Activated T-cell treated with anti-CD3 and anti-CD28 coated beads, Interleukin-2, amount 50 U/mL, for 4 hours (primary cell): ENCODE measurements at regions not wholly inside any gene's neighbourhood (a gene's known extent, or its start where the extent isn't known, plus 50 kb on each side); places are given as distances from the start of the nearest gene placed in this dataset.

Experiments
- ATAC-seq, 2 donors: fragments of 200-7000 bp; cut with Tn5 transposase; one replicate each; pipeline ENCODE4 v1.10.0; 2021
- DNase-seq: peaks from one replicate; pipeline ENCODE4 v3.0.0-alpha.2; 2020
- H3K27me3 Mint-ChIP-seq: one replicate; pipeline ENCODE4 v1.8.0; 2021; ENCODE audit warnings: low read depth, mixed read lengths
- H3K36me3 Mint-ChIP-seq: one replicate; pipeline ENCODE4 v1.8.0; 2022; ENCODE audit warnings: mixed read lengths; ENCODE audit not compliant: insufficient read depth
- H3K4me1 Mint-ChIP-seq: one replicate; pipeline ENCODE4 v1.8.0; 2021; ENCODE audit warnings: low read depth, mixed read lengths
- H3K4me3 Mint-ChIP-seq: one replicate; pipeline ENCODE4 v1.8.0; 2021; ENCODE audit warnings: mild to moderate bottlenecking, moderate library complexity, mixed read lengths
- H3K9me3 Mint-ChIP-seq: one replicate; pipeline ENCODE4 v1.8.0; 2021; ENCODE audit warnings: mixed read lengths

- Mint-ChIP-seq H3K27me3 (no peaks in the 10 kb centered on the region), H3K4me3 (no peak overlapping the region), H3K36me3 (no peaks in the 10 kb centered on the region), H3K9me3 (no peaks in the 10 kb centered on the region), H3K4me1 (no peaks in the 10 kb centered on the region)
- ATAC-seq (no peak), DNase-seq (no peak)
Observed at GRCh38 chr21:28269173-28269572, 723.5 kb downstream of the LTN1 start.

GRCh38 chr21:28268685-28269084 is 724.0 kb downstream of the LTN1 start:
- Mint-ChIP-seq H3K4me3 (no peak overlapping the region), H3K9me3 (no peaks in the 10 kb centered on the region), H3K36me3 (no peaks in the 10 kb centered on the region), H3K27me3 (no peaks in the 10 kb centered on the region), H3K4me1 (no peaks in the 10 kb centered on the region)
- ATAC-seq (no peak), DNase-seq (no peak)

GRCh38 chr21:28267449-28267848 is 725.2 kb downstream of the LTN1 start:
- H3K9me3 Mint-ChIP-seq, result no peaks in the 10 kb centered on the region

GRCh38 chr21:28266061-28266460 is 726.6 kb downstream of the LTN1 start:
- Mint-ChIP-seq H3K27me3 (no peaks in the 10 kb centered on the region), H3K4me3 (no peak overlapping the region), H3K9me3 (no peaks in the 10 kb centered on the region), H3K36me3 (no peaks in the 10 kb centered on the region), H3K4me1 (no peaks in the 10 kb centered on the region)
- no peak for ATAC-seq
- DNase-seq, result no peak

More at GRCh38 chr21:28267449-28267848, 725.2 kb downstream of the LTN1 start:
- DNase-seq, result no peak
- no peaks in the 10 kb centered on the region for H3K27me3 Mint-ChIP-seq
- H3K4me1 Mint-ChIP-seq, result no peaks in the 10 kb centered on the region
- no peaks in the 10 kb centered on the region for H3K36me3 Mint-ChIP-seq
- no peak for ATAC-seq
- no peak overlapping the region for H3K4me3 Mint-ChIP-seq

- no peak for DNase-seq
- no peaks in the 10 kb centered on the region for H3K36me3 Mint-ChIP-seq
- no peaks in the 10 kb centered on the region for H3K4me1 Mint-ChIP-seq
- H3K9me3 Mint-ChIP-seq, result no peaks in the 10 kb centered on the region
- H3K4me3 Mint-ChIP-seq, result no peak overlapping the region
- ATAC-seq, result no peak
- H3K27me3 Mint-ChIP-seq, result no peaks in the 10 kb centered on the region
Observed at GRCh38 chr21:28263974-28264373, 728.7 kb downstream of the LTN1 start.

- no peak overlapping the region for H3K4me3 Mint-ChIP-seq
- no peaks in the 10 kb centered on the region for H3K36me3 Mint-ChIP-seq
- no peaks in the 10 kb centered on the region for H3K9me3 Mint-ChIP-seq
- H3K4me1 Mint-ChIP-seq, result no peaks in the 10 kb centered on the region
- no peaks in the 10 kb centered on the region for H3K27me3 Mint-ChIP-seq
- DNase-seq, result no peak
- ATAC-seq, result no peak
Observed at GRCh38 chr21:28261298-28261697, 731.4 kb downstream of the LTN1 start.

GRCh38 chr21:28257276-28257675 is 735.4 kb downstream of the LTN1 start:
- no peaks in the 10 kb centered on the region for H3K27me3 Mint-ChIP-seq
- no peak for ATAC-seq
- DNase-seq, result no peak
- H3K36me3 Mint-ChIP-seq, result no peaks in the 10 kb centered on the region
- H3K4me3 Mint-ChIP-seq, result no peak overlapping the region
- no peaks in the 10 kb centered on the region for H3K9me3 Mint-ChIP-seq
- H3K4me1 Mint-ChIP-seq, result no peaks in the 10 kb centered on the region

- no peaks in the 10 kb centered on the region for H3K27me3 Mint-ChIP-seq
- H3K4me1 Mint-ChIP-seq, result no peaks in the 10 kb centered on the region
- DNase-seq, result no peak
- no peaks in the 10 kb centered on the region for H3K36me3 Mint-ChIP-seq
- ATAC-seq, result no peak
- H3K4me3 Mint-ChIP-seq, result no peak overlapping the region
- no peaks in the 10 kb centered on the region for H3K9me3 Mint-ChIP-seq
Observed at GRCh38 chr21:28256837-28257236, 735.8 kb downstream of the LTN1 start.

GRCh38 chr21:28256420-28256831 is 736.3 kb downstream of the LTN1 start:
- no peak for ATAC-seq
- H3K27me3 Mint-ChIP-seq, result no peaks in the 10 kb centered on the region
- no peak for DNase-seq
- no peak overlapping the region for H3K4me3 Mint-ChIP-seq
- no peaks in the 10 kb centered on the region for H3K4me1 Mint-ChIP-seq
- H3K9me3 Mint-ChIP-seq, result no peaks in the 10 kb centered on the region
- no peaks in the 10 kb centered on the region for H3K36me3 Mint-ChIP-seq

- no peak for DNase-seq
- no peaks in the 10 kb centered on the region for H3K27me3 Mint-ChIP-seq
- ATAC-seq, result no peak
- no peaks in the 10 kb centered on the region for H3K36me3 Mint-ChIP-seq
- H3K4me3 Mint-ChIP-seq, result no peak overlapping the region
- no peaks in the 10 kb centered on the region for H3K4me1 Mint-ChIP-seq
- no peaks in the 10 kb centered on the region for H3K9me3 Mint-ChIP-seq
Observed at GRCh38 chr21:28253961-28254360, 738.7 kb downstream of the LTN1 start.

GRCh38 chr21:28253338-28253737 is 739.3 kb downstream of the LTN1 start:
- Mint-ChIP-seq H3K4me3 (no peak overlapping the region), H3K27me3 (no peaks in the 10 kb centered on the region), H3K4me1 (no peaks in the 10 kb centered on the region), H3K9me3 (no peaks in the 10 kb centered on the region), H3K36me3 (no peaks in the 10 kb centered on the region)
- ATAC-seq (no peak), DNase-seq (no peak)

GRCh38 chr21:28252928-28253327 is 739.7 kb downstream of the LTN1 start:
- DNase-seq, result no peak
- Mint-ChIP-seq H3K36me3 (no peaks in the 10 kb centered on the region), H3K9me3 (no peaks in the 10 kb centered on the region)

GRCh38 chr21:28250946-28251345 is 741.7 kb downstream of the LTN1 start:
- DNase-seq (no peak), ATAC-seq (no peak)
- H3K4me3 Mint-ChIP-seq, result no peak overlapping the region
- no peaks in the 10 kb centered on the region for H3K9me3 Mint-ChIP-seq
- H3K27me3 Mint-ChIP-seq, result no peaks in the 10 kb centered on the region
- H3K4me1 Mint-ChIP-seq, result no peaks in the 10 kb centered on the region
- no peaks in the 10 kb centered on the region for H3K36me3 Mint-ChIP-seq

More at GRCh38 chr21:28252928-28253327, 739.7 kb downstream of the LTN1 start:
- no peaks in the 10 kb centered on the region for H3K4me1 Mint-ChIP-seq
- no peaks in the 10 kb centered on the region for H3K27me3 Mint-ChIP-seq
- no peak for ATAC-seq
- H3K4me3 Mint-ChIP-seq, result no peak overlapping the region

- Mint-ChIP-seq H3K9me3 (no peaks in the 10 kb centered on the region), H3K4me3 (no peak overlapping the region), H3K4me1 (no peaks in the 10 kb centered on the region), H3K36me3 (no peaks in the 10 kb centered on the region), H3K27me3 (no peaks in the 10 kb centered on the region)
- ATAC-seq (no peak), DNase-seq (no peak)
Observed at GRCh38 chr21:28247454-28248020, 745.1 kb downstream of the LTN1 start.

GRCh38 chr21:28240586-28240985 is 752.1 kb downstream of the LTN1 start:
- no peak overlapping the region for H3K4me3 Mint-ChIP-seq

GRCh38 chr21:28239340-28239739 is 753.3 kb downstream of the LTN1 start:
- Mint-ChIP-seq H3K4me3 (no peak overlapping the region), H3K4me1 (no peaks in the 10 kb centered on the region), H3K9me3 (no peaks in the 10 kb centered on the region), H3K27me3 (no peaks in the 10 kb centered on the region), H3K36me3 (no peaks in the 10 kb centered on the region)
- ATAC-seq, result no peak
- DNase-seq, result no peak

More at GRCh38 chr21:28240586-28240985, 752.1 kb downstream of the LTN1 start:
- Mint-ChIP-seq H3K9me3 (no peaks in the 10 kb centered on the region), H3K4me1 (no peaks in the 10 kb centered on the region), H3K27me3 (no peaks in the 10 kb centered on the region), H3K36me3 (no peaks in the 10 kb centered on the region)
- no peak for DNase-seq
- ATAC-seq, result no peak
